ENCODE measurements at regions not wholly inside any gene's neighbourhood (a gene's known extent, or its start where the extent isn't known, plus 50 kb on each side); places are given as distances from the start of the nearest gene placed in this dataset.

- no peak for TF ChIP-seq CTCF (IDR thresholded peaks at IDR 0.05; ENCODE audit: extremely low read depth, missing control alignments)
- DNase-seq (ENCODE audit: low spot score): no peak
These were observed 193.3 kb downstream of the UTRN start for GRCh38 chr6:144478483-144478882.

GRCh38 chr6:144479991-144480390 lies 194.9 kb downstream of the UTRN start:
- no peak for TF ChIP-seq CTCF (IDR thresholded peaks at IDR 0.05; ENCODE audit: extremely low read depth, missing control alignments)

GRCh38 chr6:144480473-144480872 lies 195.3 kb downstream of the UTRN start:
- no peak for DNase-seq (ENCODE audit: low spot score)
- TF ChIP-seq CTCF (IDR thresholded peaks at IDR 0.05; ENCODE audit: extremely low read depth, missing control alignments): no peak

More at GRCh38 chr6:144479991-144480390, 194.9 kb downstream of the UTRN start:
- DNase-seq (ENCODE audit: low spot score): no peak

- TF ChIP-seq CTCF (IDR thresholded peaks at IDR 0.05; ENCODE audit: extremely low read depth, missing control alignments): no peak
- DNase-seq (ENCODE audit: low spot score): no peak
These were observed 196.4 kb downstream of the UTRN start for GRCh38 chr6:144481527-144481926.

- DNase-seq (ENCODE audit: low spot score): peak; percentile 81
- peak; percentile 63 for TF ChIP-seq CTCF (IDR thresholded peaks at IDR 0.05; ENCODE audit: extremely low read depth, missing control alignments)
These were observed 197.0 kb downstream of the UTRN start for GRCh38 chr6:144482142-144482541.

GRCh38 chr6:144485531-144485930 lies 200.4 kb downstream of the UTRN start:
- no peak for TF ChIP-seq CTCF (IDR thresholded peaks at IDR 0.05; ENCODE audit: extremely low read depth, missing control alignments)
- no peak for DNase-seq (ENCODE audit: low spot score)

GRCh38 chr6:144488590-144488989 lies 203.5 kb downstream of the UTRN start:
- DNase-seq (ENCODE audit: low spot score): no peak
- TF ChIP-seq CTCF (IDR thresholded peaks at IDR 0.05; ENCODE audit: extremely low read depth, missing control alignments): no peak

All from GM20000 (cell line).